ENCODE measurements at regions not wholly inside any gene's neighbourhood (a gene's known extent, or its start where the extent isn't known, plus 50 kb on each side); places are given as distances from the start of the nearest gene placed in this dataset.

DNA sequence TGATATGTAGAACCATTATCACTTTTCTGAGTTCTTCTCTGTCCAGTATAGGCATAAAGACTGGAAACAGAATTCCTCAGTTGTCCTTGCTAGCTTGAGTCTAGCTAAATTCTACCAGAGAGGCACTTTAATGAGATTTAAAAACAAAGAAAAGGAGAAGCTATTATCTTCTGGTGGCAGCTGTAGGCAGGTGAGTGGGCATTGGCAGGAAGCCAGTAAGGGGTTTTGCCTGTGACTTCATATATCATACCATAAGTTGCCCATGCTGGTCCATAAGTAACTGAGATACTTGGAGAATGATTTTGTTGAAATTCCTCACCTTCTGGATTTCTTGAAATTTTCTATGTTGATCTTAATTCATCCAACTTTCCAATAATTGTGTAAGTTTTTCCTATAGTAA is 402.3 kb upstream of the TGFBR2 start:
- ChIA-PET CTCF (ENCODE audit: partially characterized antibody) (interaction anchor here (0.7 to 0.9 kb wide), 2 partner anchors 449 to 528 kb away, joined by 3 read pairs; no protein-coding TSS in a partner anchor), POLR2A (ENCODE audit: partially characterized antibody) (no interaction called here)
- Histone ChIP-seq H2AFZ (ENCODE audit: low read length) (no peak overlapping the region), H4K8ac (ENCODE audit: extremely low read depth, insufficient read depth, low read length) (no peak overlapping the region), H3K14ac (ENCODE audit: insufficient read length) (no peak overlapping the region), H3K23me2 (ENCODE audit: low read depth, low read length) (no peaks in the 10 kb centered on the region), H3K4me1 (replicated peaks in 1 of 4; ENCODE audit: control insufficient read depth in 3 of 4, insufficient read depth in 4 of 4, low read length in 3 of 4) (no peaks in the 10 kb centered on the region), H3K79me2 (ENCODE audit: control insufficient read depth in 1 of 2, insufficient read depth in 2 of 2, low read length in 2 of 2) (no peaks in the 10 kb centered on the region), H2BK5ac (ENCODE audit: low read depth, low read length) (no peak overlapping the region), H3K36me3 (ENCODE audit: control insufficient read depth in 2 of 4, insufficient read depth in 4 of 4, low read length in 3 of 4) (no peaks in the 10 kb centered on the region), H3K18ac (ENCODE audit: extremely low read depth, low read length) (no peak overlapping the region), H2BK20ac (ENCODE audit: low read length) (no peak overlapping the region), H4K91ac (replicated peaks; ENCODE audit: insufficient read length, low read length) (no peak overlapping the region), H3K56ac (replicated peaks; ENCODE audit: insufficient read length, low read depth, low read length) (no peak overlapping the region), H3K23ac (ENCODE audit: insufficient read length) (no peak overlapping the region), H3K9me3 (ENCODE audit: insufficient read depth in 2 of 2, low read depth in 1 of 2, low read length in 1 of 2) (no peaks in the 10 kb centered on the region), H2BK120ac (replicated peaks; ENCODE audit: low read depth, low read length) (no peak overlapping the region), H3K27me3 (replicated peaks in 1 of 4; ENCODE audit: control insufficient read depth in 3 of 4, extremely low read depth in 1 of 4, insufficient read depth in 3 of 4, low read length in 3 of 4) (no peaks in the 10 kb centered on the region), H3K27ac (ENCODE audit: low read depth, low read length) (no peak overlapping the region), H4K20me1 (replicated peaks in 1 of 2; ENCODE audit: control insufficient read depth in 1 of 2, insufficient read depth in 2 of 2, low read length in 2 of 2) (no peaks in the 10 kb centered on the region), H3K9ac (replicated peaks in 1 of 4; ENCODE audit: extremely low read depth in 1 of 4, low read depth in 3 of 4, low read length in 3 of 4) (no peak overlapping the region), H2BK12ac (ENCODE audit: low read depth, low read length) (no peak overlapping the region), H4K5ac (ENCODE audit: insufficient read length, low read depth, low read length) (no peak overlapping the region), H2AK5ac (ENCODE audit: low read depth, low read length) (no peak overlapping the region), H3K4ac (replicated peaks; ENCODE audit: insufficient read length, low read depth, low read length) (no peak overlapping the region), H3K4me3 (ENCODE audit: extremely low read depth in 1 of 4, insufficient read depth in 2 of 4, low read depth in 3 of 4, low read length in 4 of 4) (no peak overlapping the region), H3K4me2 (ENCODE audit: insufficient read depth in 1 of 2, low read depth in 2 of 2, low read length in 2 of 2) (no peak overlapping the region), H2BK15ac (ENCODE audit: low read length) (no peak overlapping the region), H3K79me1 (ENCODE audit: low read depth, low read length) (no peaks in the 10 kb centered on the region)
- DNase-seq (ENCODE audit: low read depth in 1 of 2, low spot score in 2 of 2) (no peak), FAIRE-seq (no peak)
- TF ChIP-seq GABPA (IDR thresholded peaks at IDR 0.05; ENCODE audit: borderline replicate concordance, insufficient read depth, low read length) (no peak), SIX5 (IDR thresholded peaks at IDR 0.05; ENCODE audit: low read depth, low read length) (no peak), EGR1 (IDR thresholded peaks at IDR 0.05; ENCODE audit: borderline replicate concordance, low read depth, low read length) (no peak), SP4 (IDR thresholded peaks at IDR 0.05; ENCODE audit: low read length) (no peak)
- TF ChIP-seq, protein P1, sequence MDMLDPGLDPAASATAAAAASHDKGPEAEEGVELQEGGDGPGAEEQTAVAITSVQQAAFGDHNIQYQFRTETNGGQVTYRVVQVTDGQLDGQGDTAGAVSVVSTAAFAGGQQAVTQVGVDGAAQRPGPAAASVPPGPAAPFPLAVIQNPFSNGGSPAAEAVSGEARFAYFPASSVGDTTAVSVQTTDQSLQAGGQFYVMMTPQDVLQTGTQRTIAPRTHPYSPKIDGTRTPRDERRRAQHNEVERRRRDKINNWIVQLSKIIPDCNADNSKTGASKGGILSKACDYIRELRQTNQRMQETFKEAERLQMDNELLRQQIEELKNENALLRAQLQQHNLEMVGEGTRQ (IDR thresholded peaks at IDR 0.05; ENCODE audit: low read length): no peak
